ENCODE measurements at regions not wholly inside any gene's neighbourhood (a gene's known extent, or its start where the extent isn't known, plus 50 kb on each side); places are given as distances from the start of the nearest gene placed in this dataset.
A peak's percentile ranks its signal among the peaks of the same experiment; 100 is the strongest.

DNA sequence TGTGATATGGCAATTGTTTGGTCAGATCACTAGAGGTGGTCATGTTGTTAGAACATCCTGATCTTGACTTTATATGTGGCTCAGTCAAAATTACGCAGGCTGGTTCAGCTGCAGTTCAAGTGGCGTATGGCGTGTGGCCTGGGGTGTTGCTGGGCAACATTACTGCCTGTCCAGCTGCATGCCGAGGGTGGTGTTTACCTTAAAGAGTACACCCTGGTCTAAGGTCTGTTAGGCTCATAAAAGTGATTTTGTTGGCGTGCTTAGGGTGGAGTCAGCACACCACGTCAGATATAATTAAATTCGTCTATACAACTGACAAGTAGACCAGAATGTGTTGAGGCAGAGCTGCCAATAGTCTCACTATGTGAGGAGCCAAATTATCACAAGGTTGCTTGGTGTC lies 55.6 kb upstream of the NEDD9 start:
- FAIRE-seq (no peak), DNase-seq (peak in 1 of 6 donors; percentile 16), ATAC-seq (peak in 3 of 4 donors; percentile 40 to 94 (median 92))
- Histone ChIP-seq H3K27me3 (no peaks in the 10 kb centered on the region), H3K27ac (no peak overlapping the region), H3K4me3 (no peak overlapping the region), H3K36me3 (no peaks in the 10 kb centered on the region), H3K4me1 (no peaks in the 10 kb centered on the region), H3K9me3 (no peaks in the 10 kb centered on the region)
- intact Hi-C loops (cut with DNase I), result no loop called here
- TF ChIP-seq, protein P1, sequence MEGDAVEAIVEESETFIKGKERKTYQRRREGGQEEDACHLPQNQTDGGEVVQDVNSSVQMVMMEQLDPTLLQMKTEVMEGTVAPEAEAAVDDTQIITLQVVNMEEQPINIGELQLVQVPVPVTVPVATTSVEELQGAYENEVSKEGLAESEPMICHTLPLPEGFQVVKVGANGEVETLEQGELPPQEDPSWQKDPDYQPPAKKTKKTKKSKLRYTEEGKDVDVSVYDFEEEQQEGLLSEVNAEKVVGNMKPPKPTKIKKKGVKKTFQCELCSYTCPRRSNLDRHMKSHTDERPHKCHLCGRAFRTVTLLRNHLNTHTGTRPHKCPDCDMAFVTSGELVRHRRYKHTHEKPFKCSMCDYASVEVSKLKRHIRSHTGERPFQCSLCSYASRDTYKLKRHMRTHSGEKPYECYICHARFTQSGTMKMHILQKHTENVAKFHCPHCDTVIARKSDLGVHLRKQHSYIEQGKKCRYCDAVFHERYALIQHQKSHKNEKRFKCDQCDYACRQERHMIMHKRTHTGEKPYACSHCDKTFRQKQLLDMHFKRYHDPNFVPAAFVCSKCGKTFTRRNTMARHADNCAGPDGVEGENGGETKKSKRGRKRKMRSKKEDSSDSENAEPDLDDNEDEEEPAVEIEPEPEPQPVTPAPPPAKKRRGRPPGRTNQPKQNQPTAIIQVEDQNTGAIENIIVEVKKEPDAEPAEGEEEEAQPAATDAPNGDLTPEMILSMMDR (IDR thresholded peaks at IDR 0.05), result no peak
- WGBS, 2 donors, result 83 to 84% methylated on average over 7 of the region's 7 CpGs

DNA sequence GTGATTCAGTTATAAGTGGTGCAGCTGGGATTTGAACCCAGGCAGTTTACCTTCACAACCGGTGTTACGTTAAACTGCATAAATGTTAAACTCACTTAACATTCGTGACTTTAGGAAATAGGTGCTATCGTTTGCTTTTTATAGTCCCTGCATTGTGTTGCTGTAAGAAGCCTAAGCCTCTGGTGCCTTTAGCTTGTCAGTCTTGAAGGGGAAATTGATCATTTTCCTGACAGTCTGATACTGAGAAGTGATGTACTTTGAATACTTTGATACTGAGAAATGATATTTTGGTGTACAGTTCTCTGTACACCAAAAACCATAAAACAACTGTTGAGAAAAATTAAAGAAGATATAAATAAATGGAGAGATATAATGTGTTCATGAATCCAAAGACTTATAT lies 52.5 kb upstream of the NEDD9 start:
- Histone ChIP-seq H3K36me3 (no peaks in the 10 kb centered on the region), H3K4me1 (no peaks in the 10 kb centered on the region), H3K4me3 (no peak overlapping the region), H3K27me3 (no peaks in the 10 kb centered on the region), H3K9me3 (no peaks in the 10 kb centered on the region), H3K27ac (no peak overlapping the region)
- no peak for FAIRE-seq
- WGBS, 2 donors, result 85 to 93% methylated on average over 4 of the region's 4 CpGs
- DNase-seq, result no peak
- TF ChIP-seq, protein P1 (IDR thresholded peaks at IDR 0.05), result no peak
- ATAC-seq, result no peak
- intact Hi-C loops (cut with DNase I), result no loop called here

DNA sequence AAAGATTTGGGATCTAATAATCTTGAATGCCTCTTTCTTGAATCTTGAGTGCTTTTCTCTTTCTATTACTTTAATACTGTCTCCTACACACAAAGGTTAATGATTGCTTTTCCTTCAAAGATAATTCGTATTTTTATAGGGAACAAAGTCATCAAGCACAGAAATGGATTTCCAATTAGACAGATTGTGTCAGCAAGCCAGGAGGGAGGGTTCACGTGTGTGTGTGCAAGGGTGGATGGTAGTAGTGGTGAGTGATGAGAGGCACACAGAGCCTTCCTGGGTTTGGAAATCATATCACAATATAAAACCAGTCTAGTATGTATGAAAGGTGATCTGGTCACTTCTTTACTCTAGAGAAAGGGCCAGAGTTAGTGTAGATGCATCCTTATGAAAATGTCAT lies 51.2 kb upstream of the NEDD9 start:
- intact Hi-C loops (cut with DNase I), result no loop called here
- no peak overlapping the region for H3K4me3 ChIP-seq
- H3K27me3 ChIP-seq, result no peaks in the 10 kb centered on the region
- H3K36me3 ChIP-seq, result no peaks in the 10 kb centered on the region
- WGBS, 2 donors, result 48 to 55% methylated on average over 2 of the region's 2 CpGs
- no peak for DNase-seq
- no peak overlapping the region for H3K27ac ChIP-seq
- no peaks in the 10 kb centered on the region for H3K4me1 ChIP-seq
- TF ChIP-seq, protein P1 (IDR thresholded peaks at IDR 0.05), result no peak
- H3K9me3 ChIP-seq, result no peaks in the 10 kb centered on the region
- no peak for FAIRE-seq
- no peak for ATAC-seq

DNA sequence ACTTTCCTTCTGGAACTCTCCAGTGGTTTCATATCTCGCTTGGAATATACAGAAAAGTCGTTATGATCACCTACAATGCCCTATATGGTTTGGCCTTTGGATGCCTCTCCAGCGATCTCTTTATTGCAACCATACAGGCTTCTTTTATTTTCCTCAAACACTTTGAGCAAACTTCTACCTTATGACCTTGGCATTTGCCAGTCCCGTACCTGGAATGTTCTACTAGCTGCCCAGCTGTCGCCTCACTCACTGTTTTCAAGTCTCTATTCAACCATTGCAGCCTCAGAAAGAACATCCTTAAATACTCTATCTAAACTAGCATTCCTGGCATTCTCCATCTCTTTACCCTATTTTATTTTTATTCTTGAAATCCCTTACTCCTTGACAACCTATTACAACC lies 50.4 kb upstream of the NEDD9 start:
- Histone ChIP-seq H3K27ac (no peak overlapping the region), H3K9me3 (no peaks in the 10 kb centered on the region), H3K4me1 (no peaks in the 10 kb centered on the region), H3K27me3 (no peaks in the 10 kb centered on the region), H3K36me3 (no peaks in the 10 kb centered on the region), H3K4me3 (no peak overlapping the region)
- FAIRE-seq (no peak), DNase-seq (no peak), ATAC-seq (peak in 3 of 4 donors; percentile 39 to 65 (median 53))
- intact Hi-C loops (cut with DNase I), result no loop called here
- WGBS, 2 donors, result 57 to 62% methylated on average over 5 of the region's 5 CpGs
- TF ChIP-seq, protein P1 (IDR thresholded peaks at IDR 0.05), result no peak

Measured in pancreas (tissue), 10 donors.